ENCODE measurements at regions not wholly inside any gene's neighbourhood (a gene's known extent, or its start where the extent isn't known, plus 50 kb on each side); places are given as distances from the start of the nearest gene placed in this dataset.
A peak's percentile ranks its signal among the peaks of the same experiment; 100 is the strongest.

GRCh38 chr3:143901105-143901504 lies 52.8 kb upstream of the SLC9A9 start:
- DNase-seq, result peak; percentile 65

GRCh38 chr3:143902210-143902609 lies 53.9 kb upstream of the SLC9A9 start:
- DNase-seq, result no peak

GRCh38 chr3:143910756-143911155 lies 60.9 kb upstream of the DIPK2A start:
- no peak for DNase-seq

GRCh38 chr3:143914257-143914656 lies 57.4 kb upstream of the DIPK2A start:
- no peak for DNase-seq

GRCh38 chr3:143918848-143919247 lies 52.8 kb upstream of the DIPK2A start:
- no peak for DNase-seq

GRCh38 chr3:143921176-143921575 lies 50.4 kb upstream of the DIPK2A start:
- peak; percentile 45 for DNase-seq

Measured in suppressor macrophage treated with lipopolysaccharide for 4 hours (primary cell).